Breast epithelium (tissue), 3 donors: ENCODE measurements at regions not wholly inside any gene's neighbourhood (a gene's known extent, or its start where the extent isn't known, plus 50 kb on each side); places are given as distances from the start of the nearest gene placed in this dataset.

Experiments used
- POLR2A ChIP-seq: fragments of 450-650 bp; IDR thresholded peaks from one replicate; pipeline ENCODE4 v1.6.1; 2016; ENCODE audit warnings: antibody characterized with exemption, mild to moderate bottlenecking, moderate library complexity
- TF ChIP-seq, protein P1 (sequence below), 3 donors: fragments of 450-650 bp; IDR thresholded peaks; one replicate each; pipeline ENCODE4 v1.5.1; 2016 to 2017; ENCODE audit warnings: antibody characterized with exemption in 3 of 3, mild to moderate bottlenecking in 3 of 3, moderate library complexity in 3 of 3

GRCh38 chr2:167509586-167509985 is 621.3 kb downstream of the XIRP2 start:
- TF ChIP-seq, protein P1, sequence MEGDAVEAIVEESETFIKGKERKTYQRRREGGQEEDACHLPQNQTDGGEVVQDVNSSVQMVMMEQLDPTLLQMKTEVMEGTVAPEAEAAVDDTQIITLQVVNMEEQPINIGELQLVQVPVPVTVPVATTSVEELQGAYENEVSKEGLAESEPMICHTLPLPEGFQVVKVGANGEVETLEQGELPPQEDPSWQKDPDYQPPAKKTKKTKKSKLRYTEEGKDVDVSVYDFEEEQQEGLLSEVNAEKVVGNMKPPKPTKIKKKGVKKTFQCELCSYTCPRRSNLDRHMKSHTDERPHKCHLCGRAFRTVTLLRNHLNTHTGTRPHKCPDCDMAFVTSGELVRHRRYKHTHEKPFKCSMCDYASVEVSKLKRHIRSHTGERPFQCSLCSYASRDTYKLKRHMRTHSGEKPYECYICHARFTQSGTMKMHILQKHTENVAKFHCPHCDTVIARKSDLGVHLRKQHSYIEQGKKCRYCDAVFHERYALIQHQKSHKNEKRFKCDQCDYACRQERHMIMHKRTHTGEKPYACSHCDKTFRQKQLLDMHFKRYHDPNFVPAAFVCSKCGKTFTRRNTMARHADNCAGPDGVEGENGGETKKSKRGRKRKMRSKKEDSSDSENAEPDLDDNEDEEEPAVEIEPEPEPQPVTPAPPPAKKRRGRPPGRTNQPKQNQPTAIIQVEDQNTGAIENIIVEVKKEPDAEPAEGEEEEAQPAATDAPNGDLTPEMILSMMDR (IDR thresholded peaks at IDR 0.05) = no peak
- no peak for TF ChIP-seq POLR2A
